RWPE1 (cell line): ENCODE measurements at regions not wholly inside any gene's neighbourhood (a gene's known extent, or its start where the extent isn't known, plus 50 kb on each side); places are given as distances from the start of the nearest gene placed in this dataset.

Source experiments
- CTCF ChIA-PET: fragments of 350-600 bp; sonication (Branson Sonifier 250); formaldehyde crosslinking; extraction: SDS; loops from one replicate; lab custom pipeline; 2021; lab: Yijun Ruan, JAX
- POLR2A ChIA-PET: fragments of 400-600 bp; formaldehyde crosslinking; extraction: SDS; loops from one replicate; lab custom pipeline; 2020; ENCODE audit warnings: antibody characterized with exemption; ENCODE audit not compliant: low non-redundant PET; lab: Yijun Ruan, JAX
- DNase-seq: peaks from one replicate; pipeline ENCODE4 v3.0.0; 2012; ENCODE audit warnings: low spot score
- H3K27ac ChIP-seq: fragments of 450-650 bp; 2 replicates; pipeline ENCODE4 v1.5.1; 2017
- TF ChIP-seq, protein P1 (sequence below): fragments of 450-650 bp; conservative IDR thresholded peaks from 2 replicates; pipeline ENCODE4 v1.5.1; 2017; ENCODE audit warnings: low read depth, mild to moderate bottlenecking

DNA sequence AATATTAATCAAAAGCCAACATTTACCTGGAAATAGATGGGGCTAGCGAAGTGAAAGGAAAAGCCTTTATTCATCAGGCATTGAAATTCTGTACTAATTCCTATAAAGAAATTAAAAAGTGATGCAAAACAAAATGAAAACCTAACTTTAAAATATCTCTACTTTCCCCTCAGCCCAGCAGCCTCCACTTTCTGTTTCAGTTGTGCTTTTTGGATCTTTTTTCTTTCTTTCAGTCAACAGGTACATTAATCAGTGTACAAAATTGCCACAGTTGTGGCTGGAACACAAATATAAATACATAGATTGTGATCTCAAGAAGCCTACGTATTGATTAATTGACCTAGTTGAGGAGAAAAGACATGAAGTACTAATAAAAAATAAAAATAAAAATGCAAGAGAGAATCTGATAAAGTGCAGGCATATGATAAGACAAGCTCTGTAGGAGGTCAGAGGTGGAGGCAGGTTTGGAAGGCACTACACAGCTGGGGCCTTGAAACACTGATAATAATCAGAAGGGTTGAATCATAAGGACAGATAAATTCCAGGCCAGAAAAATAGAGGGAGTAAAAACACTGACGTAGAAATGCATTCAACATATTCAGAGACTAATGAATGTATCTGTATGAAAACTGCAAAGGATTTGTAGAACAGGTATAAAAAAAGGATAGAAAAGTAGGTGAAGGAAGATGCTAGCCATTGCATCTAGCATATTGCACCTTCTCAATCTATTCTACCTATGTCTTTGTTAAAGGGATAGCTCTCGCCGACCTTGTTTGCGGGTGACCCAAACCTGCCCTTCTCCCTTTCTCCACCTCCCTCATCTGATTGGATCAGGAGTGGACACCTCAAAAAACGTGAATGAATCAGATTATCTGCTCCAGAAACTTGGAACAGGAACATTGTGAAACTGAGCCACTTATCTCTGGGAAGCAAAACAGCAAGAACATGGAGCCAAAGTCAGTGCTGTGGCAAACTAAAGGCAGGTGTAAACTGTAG, 607.8 kb upstream of the ADGRL2 start:
- TF ChIP-seq, protein P1, sequence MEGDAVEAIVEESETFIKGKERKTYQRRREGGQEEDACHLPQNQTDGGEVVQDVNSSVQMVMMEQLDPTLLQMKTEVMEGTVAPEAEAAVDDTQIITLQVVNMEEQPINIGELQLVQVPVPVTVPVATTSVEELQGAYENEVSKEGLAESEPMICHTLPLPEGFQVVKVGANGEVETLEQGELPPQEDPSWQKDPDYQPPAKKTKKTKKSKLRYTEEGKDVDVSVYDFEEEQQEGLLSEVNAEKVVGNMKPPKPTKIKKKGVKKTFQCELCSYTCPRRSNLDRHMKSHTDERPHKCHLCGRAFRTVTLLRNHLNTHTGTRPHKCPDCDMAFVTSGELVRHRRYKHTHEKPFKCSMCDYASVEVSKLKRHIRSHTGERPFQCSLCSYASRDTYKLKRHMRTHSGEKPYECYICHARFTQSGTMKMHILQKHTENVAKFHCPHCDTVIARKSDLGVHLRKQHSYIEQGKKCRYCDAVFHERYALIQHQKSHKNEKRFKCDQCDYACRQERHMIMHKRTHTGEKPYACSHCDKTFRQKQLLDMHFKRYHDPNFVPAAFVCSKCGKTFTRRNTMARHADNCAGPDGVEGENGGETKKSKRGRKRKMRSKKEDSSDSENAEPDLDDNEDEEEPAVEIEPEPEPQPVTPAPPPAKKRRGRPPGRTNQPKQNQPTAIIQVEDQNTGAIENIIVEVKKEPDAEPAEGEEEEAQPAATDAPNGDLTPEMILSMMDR = no peak
- H3K27ac ChIP-seq = no peak overlapping the region
- POLR2A ChIA-PET = no interaction called here
- no peak for DNase-seq
- CTCF ChIA-PET = no interaction called here

DNA sequence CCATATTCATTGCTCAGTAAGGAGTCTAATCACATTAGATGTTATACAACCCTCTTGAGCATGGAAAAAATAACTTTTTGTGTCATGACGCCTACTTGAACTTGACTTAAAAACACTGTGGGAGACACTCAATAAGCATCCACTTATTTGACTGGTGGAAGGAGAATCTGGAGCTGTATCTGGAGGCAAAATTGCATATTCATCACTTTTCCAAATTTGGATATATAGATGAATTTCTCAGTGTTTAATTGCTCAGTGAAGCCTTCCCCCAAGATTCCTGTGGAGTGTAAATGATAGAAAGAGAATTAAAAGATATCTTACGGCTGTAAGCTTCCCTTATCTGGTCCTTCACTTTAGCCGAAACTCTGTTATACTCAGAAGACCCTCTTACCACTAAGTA, 610.7 kb upstream of the ADGRL2 start:
- ChIA-PET CTCF (no interaction called here), POLR2A (no interaction called here)
- TF ChIP-seq, protein P1 = no peak
- no peak for DNase-seq
- H3K27ac ChIP-seq = no peak overlapping the region

DNA sequence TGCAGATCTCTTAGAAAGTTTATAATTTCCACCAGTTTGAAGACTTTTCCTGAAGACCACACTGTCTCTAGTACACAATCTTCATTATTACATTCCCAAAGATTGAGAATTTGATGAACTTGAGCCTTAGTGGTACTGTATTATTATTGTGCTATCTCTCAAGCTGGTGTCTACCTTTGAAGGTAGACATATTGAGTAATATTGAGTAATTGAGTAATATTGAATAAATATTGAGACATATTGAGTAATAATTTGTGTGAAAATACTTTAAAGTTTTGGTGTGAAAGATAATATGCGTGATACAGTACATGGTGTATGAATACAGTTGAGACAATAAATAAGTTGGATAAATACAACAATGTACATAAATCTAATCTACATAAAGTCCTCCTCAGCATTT, 613.1 kb upstream of the ADGRL2 start:
- TF ChIP-seq, protein P1 = no peak
- ChIA-PET CTCF (no interaction called here), POLR2A (no interaction called here)
- DNase-seq = no peak
- H3K27ac ChIP-seq = no peak overlapping the region

DNA sequence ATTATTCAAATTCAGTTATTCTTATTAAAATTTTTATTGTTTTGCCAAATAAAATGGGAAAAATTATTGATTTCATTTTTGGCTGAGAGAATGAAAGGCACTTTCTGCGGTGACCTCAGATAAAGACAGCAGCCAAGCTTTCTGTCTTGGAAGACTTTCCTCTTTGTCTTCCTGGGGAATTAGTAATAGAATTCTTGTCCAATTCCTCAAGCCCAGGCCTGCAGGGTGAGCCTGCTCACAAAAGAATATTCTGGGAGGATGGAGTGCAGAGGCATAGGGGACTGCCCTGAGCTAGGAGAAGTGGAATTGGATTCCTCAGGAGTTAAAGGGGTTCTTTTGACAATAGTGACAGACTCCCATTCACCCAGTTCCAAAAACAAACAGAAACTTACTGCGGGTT, 614.5 kb upstream of the ADGRL2 start:
- TF ChIP-seq, protein P1 = no peak
- POLR2A ChIA-PET = no interaction called here
- H3K27ac ChIP-seq = peak overlapping the region; percentile 71
- peak; percentile 76 for DNase-seq
- CTCF ChIA-PET = no interaction called here

DNA sequence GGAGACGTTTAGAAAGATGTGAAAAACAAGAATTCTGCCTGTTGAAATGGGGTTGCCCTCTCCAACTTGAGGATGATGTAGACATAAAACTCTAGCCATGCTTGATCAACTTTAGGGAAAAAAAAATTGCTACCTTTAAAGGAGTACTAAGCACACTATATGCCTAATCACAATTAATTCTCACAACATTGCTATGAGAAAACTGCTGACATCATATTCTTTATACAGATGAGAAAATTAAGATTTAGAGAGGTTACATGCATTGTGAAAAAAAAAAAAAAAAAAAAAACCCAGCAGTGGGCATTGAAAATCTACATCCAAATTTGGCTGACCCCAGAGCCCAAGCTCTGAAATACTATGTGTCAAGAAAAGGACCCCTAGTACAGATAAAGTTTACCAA, 617.2 kb upstream of the ADGRL2 start:
- CTCF ChIA-PET = interaction anchor here (0.9 kb wide), 1 partner anchor 441 kb away, joined by 4 read pairs; no protein-coding TSS in a partner anchor
- POLR2A ChIA-PET = no interaction called here
- TF ChIP-seq, protein P1 = no peak
- H3K27ac ChIP-seq = no peak overlapping the region
- no peak for DNase-seq

DNA sequence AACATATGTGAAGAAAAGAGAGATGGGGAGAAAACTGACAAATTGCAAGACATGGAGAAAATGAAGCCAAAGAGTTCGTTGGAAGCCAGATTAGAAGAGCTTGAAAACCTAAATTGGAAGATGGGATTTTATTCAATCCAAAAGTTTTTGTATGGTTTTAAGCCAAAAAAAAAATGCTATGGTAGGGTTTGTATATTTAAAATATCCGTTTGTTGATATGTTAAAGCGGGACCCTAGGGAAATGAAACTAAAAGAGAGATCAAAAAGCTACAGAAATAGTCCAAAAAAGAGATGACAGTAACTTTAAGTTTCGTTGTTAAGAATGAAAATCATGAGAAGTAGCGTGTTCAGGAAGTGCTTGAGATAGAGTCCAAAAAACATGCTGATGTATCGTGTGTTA, 617.7 kb upstream of the ADGRL2 start:
- CTCF ChIA-PET = interaction anchor here (0.7 kb wide), 1 partner anchor 960 kb away, joined by 4 read pairs; no protein-coding TSS in a partner anchor
- no peak for DNase-seq
- POLR2A ChIA-PET = no interaction called here
- TF ChIP-seq, protein P1 = no peak
- H3K27ac ChIP-seq = no peak overlapping the region
